HG02852 (cell line): ENCODE measurements at regions not wholly inside any gene's neighbourhood (a gene's known extent, or its start where the extent isn't known, plus 50 kb on each side); places are given as distances from the start of the nearest gene placed in this dataset.

Experiments
- ATAC-seq: cut with Tn5 transposase; IDR thresholded peaks from one replicate; pipeline ENCODE4 v1.9.1; 2021; ENCODE audit warnings: mild to moderate bottlenecking, moderate library complexity; ENCODE audit not compliant: unreplicated experiment

GRCh38 chr5:107294211-107294550, 376.6 kb downstream of the EFNA5 start:
- peak; percentile 66 for ATAC-seq

GRCh38 chr5:107293541-107294210, 377.1 kb downstream of the EFNA5 start:
- ATAC-seq = peak; percentile 2

- ATAC-seq = no peak
Observed at GRCh38 chr5:107291866-107292265, 378.9 kb downstream of the EFNA5 start.

DNA sequence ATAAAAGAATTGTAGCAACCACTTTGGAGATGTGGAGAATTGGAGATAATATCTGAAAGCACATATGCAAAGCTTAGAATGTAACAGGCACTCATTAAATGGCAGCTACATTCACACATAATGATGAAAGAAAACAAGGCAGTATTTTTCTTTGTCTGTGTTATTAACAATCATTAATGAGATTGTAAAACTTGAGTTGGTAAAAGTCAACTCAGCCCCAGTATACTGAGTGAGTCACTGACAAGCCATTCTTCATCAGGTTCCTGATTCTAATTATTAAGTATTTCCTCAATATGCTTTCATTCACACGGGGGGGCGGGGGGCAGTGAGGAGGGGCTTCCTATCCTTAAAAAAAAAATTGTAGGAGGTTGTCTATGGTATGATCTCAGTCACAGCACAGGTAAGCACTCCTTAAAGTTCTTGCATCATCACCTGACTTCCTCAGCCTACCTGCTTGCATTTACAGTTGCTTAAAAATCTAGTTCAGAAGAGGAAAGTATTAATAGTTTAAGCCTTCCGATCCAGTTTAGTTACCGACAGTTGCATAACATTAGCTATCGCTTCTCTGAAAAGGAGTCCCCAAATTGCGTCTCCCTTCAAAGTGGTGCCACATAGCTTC, 379.8 kb downstream of the EFNA5 start:
- ATAC-seq = no peak

DNA sequence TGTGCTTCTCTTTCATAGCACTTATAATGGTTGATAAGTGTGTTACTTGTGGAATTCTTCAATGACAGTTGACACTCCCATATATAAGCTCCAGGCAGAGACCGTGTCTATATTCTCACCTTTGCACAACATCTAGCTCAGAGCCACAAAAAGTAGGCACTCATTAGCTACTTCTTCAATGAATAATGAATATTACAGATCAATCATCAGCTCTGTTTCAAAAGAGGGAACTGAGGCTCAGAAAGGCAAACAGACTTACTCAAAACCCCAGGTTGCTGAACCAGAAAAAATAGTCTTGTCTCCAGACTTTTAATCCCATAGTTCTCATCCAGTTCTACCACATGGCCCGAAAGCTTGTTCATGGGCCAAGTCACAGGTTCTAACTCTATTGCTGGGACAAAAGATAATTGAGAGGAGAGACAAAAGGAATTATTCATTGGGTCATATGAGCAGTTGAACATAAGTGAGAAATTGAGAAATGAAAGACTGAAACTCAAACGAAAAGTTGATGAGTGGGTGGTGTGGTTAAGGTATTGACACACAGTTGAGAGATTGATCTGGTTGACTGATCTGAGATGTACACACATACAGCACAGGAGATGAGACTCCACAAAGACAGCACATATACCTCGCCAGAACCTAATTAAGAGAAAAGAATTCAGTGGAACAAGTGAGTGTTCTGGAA, 381.6 kb downstream of the EFNA5 start:
- peak; percentile 93 for ATAC-seq

GRCh38 chr5:107286447-107287098, 384.2 kb downstream of the EFNA5 start:
- no peak for ATAC-seq

DNA sequence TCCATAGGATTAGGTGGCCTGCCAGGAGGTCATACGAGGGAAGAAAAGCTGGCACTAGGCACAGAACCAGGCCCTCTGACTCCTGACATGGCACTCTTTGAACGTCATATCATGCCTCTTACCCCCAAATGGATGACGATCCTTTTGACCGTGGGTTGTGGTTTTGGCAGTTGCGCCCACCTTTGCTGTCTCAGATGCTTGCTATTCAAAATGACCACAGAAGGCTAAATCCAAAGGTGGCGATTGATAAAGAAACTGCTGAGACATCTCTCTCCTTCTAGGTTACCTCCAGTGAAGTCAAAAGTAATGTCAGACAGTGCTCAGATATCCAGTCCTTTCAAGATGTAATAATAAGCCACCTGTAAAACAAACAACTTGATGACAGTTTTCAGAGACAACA, 385.0 kb downstream of the EFNA5 start:
- ATAC-seq = peak; percentile 27

DNA sequence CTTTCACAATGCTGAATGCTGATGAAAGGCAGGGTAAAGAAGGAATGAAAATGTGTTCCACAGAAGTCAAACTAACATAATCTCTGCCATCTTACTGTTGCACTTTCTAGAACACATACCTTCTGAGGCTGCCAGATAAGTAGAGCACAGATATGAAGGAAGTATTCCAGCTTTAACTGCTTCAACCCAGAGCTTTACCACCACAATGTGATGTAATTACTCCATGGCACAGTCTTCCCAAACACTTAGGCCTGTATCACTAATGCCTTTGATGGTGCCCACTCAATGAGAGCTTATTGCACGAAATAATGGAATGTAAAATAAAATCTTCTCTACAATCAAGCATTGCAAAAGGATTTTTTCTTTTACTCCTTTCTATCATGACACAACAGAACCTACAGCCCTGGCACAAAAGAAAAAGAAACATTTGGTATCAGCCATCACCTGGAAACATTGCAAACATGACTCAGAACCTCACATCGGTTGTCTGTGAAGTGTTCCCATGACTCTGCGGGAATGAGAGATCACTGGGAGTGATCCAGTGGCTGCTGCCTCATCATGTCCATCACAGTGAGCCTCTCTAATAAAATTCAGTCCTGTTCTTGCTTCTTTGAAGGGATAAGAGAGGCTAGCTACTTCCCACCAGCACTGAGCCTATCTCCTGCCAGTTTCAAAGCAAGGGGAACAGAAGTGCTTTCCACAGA, 385.8 kb downstream of the EFNA5 start:
- ATAC-seq = no peak

DNA sequence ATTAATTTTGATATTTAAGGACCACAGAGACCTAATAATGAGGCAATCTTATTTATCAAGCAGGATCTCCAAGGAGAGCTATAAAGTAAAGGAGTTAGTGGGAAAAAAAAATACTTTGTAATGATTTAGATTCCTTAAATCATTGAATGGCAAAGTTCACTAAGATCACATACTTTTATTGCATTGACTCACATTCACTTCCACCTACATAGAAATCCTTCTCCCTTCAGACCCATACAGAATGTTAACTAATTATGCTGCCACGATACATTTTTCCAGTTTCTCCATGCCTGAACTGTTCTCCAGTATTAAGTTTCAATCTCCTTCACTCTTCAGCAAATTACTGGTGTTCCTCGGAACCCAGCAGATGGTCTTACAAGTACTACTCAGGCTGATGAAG, 388.7 kb downstream of the EFNA5 start:
- ATAC-seq = no peak

GRCh38 chr5:107278774-107279173, 392.0 kb downstream of the EFNA5 start:
- no peak for ATAC-seq

DNA sequence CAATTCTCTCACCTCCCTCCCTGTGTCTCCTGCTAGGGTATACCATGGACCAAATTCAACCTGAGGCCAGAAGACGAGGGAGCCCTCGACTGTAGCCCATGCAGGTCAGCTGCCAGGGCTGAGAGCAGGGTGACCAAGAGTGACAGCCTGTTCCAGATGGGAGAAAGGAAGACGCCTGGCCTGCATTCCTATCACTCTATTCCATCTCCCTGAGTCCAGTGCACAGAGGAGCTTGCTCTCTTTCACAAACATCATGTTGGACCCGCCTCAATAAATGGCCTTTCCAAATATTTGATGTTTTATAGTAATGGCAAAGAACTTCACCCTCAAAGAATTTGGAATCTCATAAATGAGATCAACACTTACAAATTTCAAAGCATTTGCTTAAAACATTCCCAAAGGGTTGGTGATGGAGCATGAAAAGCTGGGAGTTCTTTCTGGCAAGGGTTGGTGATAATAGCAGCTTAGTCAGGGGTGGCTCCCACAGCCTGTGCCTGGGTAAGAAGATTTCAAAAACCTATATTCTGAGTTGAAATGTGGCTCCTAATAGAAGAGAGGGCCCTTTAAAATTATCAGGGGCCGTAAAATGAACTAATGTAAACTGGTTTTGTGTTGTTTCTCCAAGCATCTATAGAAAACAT, 393.1 kb downstream of the EFNA5 start:
- ATAC-seq = no peak

DNA sequence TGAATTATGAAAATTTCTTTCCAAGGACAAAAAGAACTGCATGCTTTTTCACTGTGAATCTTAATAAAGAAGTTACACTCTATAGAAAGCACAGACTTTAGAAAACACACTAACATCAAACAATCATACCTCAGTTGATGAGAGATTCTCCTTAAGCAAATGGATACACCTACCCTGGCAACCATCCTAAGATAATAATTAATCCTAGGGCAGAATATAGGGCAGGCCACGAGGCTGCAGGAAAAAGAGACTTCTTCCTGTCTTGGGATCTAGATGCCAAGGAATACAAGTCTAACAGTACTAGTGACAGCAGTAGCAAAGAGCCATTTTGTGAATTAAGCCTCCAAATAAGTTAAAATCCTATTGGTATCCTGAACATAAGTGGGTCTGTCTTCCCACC, 395.4 kb downstream of the EFNA5 start:
- ATAC-seq = no peak

GRCh38 chr5:107274571-107274970, 396.2 kb downstream of the EFNA5 start:
- ATAC-seq = no peak

- ATAC-seq = no peak
Observed at GRCh38 chr5:107272954-107273353, 397.8 kb downstream of the EFNA5 start.

DNA sequence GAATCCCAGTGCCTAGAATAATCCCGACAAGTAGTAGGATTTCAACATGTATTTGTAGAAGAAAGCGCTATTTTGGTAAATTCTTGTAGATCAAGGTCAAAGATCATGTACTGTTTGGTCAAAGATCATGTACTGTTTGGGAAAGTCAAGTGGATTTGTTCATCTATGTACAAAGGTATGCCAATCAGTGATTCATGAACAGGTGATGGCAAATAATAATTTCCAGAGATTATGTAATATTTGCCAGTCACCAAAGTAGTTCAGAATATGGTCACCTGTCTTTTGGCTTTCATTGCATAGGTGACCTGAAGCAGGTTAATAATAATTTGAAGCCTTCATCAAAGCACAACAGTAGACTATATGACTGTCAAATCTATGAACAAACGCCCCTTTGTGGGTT, 398.2 kb downstream of the EFNA5 start:
- no peak for ATAC-seq

DNA sequence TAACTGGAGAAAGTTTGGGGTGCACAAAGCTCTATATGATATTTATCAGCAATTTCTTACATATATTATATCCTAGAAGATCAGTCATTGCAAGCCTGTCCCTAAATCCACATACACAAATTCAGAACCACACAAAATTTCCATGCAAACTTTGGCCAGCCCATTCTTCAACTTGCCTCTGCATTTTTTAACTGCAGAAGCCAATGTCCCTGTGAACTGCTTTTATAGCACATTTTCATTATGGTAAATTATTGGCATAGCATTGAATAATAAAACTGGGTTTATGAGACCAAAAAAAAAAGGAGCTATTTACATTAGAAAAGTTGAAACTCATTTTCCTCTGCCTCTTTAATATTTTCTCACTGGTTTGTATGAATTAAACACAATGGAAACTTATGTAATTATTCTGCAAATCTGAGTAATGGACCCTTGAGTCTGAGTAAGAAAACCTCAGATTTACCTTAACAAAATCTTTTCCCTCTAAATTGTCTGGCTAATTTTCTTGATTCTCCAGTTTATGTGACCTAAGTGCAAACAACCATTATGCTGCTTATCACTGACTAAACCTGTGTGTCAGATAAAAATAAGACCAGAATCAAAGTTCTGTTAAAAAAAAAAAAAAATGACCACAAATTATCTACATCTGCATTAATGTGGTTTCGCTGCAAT, 398.9 kb downstream of the EFNA5 start:
- no peak for ATAC-seq

- no peak for ATAC-seq
Observed at GRCh38 chr5:107270561-107270960, 400.2 kb downstream of the EFNA5 start.

DNA sequence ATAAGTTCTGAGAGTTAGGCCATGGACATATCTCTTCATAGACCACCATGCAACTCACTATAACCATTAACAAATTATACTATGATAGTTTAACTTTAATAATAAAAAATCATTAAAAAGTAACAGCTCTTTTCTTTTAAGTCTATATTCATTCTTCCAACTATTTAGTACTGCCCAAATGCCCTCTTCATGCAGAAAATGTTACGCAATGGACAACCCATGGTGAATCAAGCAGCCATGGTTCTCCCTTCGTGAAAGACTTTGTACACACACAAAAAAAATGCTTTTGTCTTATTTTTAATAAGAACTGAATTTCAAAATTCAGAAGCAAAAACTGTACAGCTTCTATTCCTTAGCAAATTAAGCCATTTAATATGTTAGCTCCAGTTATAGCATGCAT, 401.1 kb downstream of the EFNA5 start:
- ATAC-seq = no peak

- no peak for ATAC-seq
Observed at GRCh38 chr5:107269256-107269655, 401.5 kb downstream of the EFNA5 start.

GRCh38 chr5:107268241-107268640, 402.5 kb downstream of the EFNA5 start:
- ATAC-seq = no peak
